CD4-positive, alpha-beta T cell treated with Interleukin-6 at 100 ng/mL for 8 hours (primary cell): ENCODE measurements at regions not wholly inside any gene's neighbourhood (a gene's known extent, or its start where the extent isn't known, plus 50 kb on each side); places are given as distances from the start of the nearest gene placed in this dataset.
"Not testable (repeated sequence)": the region's sequence is repeated elsewhere in the genome, so short reads cannot be mapped to it uniquely, and the experiment has no call there.

ENCODE experiments used
- DNase-seq: peaks from one replicate; pipeline ENCODE4 v3.0.0-alpha.2; 2020; ENCODE audit warnings: mixed read lengths, low spot score

GRCh38 chr3:82015241-82015640 lies 253.8 kb upstream of the GBE1 start:
- DNase-seq, result no peak

GRCh38 chr3:82012775-82013174 lies 251.3 kb upstream of the GBE1 start:
- DNase-seq, result no peak

GRCh38 chr3:82011336-82011735 lies 249.9 kb upstream of the GBE1 start:
- DNase-seq, result no peak

- no peak for DNase-seq
Observed at GRCh38 chr3:82005266-82005665, 243.8 kb upstream of the GBE1 start.

GRCh38 chr3:82004266-82004665 lies 242.8 kb upstream of the GBE1 start:
- no peak for DNase-seq

GRCh38 chr3:82002986-82003642 lies 241.7 kb upstream of the GBE1 start:
- no peak for DNase-seq

- DNase-seq, result no peak
Observed at GRCh38 chr3:82002491-82002890, 241.0 kb upstream of the GBE1 start.

GRCh38 chr3:82001276-82001923 lies 240.0 kb upstream of the GBE1 start:
- DNase-seq, result no peak

- no peak for DNase-seq
Observed at GRCh38 chr3:82000773-82001172, 239.3 kb upstream of the GBE1 start.

- DNase-seq, result no peak
Observed at GRCh38 chr3:82000350-82000749, 238.9 kb upstream of the GBE1 start.

- DNase-seq, result no peak
Observed at GRCh38 chr3:81998907-81999306, 237.5 kb upstream of the GBE1 start.

- DNase-seq, result no peak
Observed at GRCh38 chr3:81998139-81998755, 236.8 kb upstream of the GBE1 start.

- DNase-seq, result no peak
Observed at GRCh38 chr3:81997390-81997789, 235.9 kb upstream of the GBE1 start.

- no peak for DNase-seq
Observed at GRCh38 chr3:81995329-81995728, 233.9 kb upstream of the GBE1 start.

GRCh38 chr3:81989758-81990157 lies 228.3 kb upstream of the GBE1 start:
- DNase-seq, result no peak

GRCh38 chr3:81989274-81989673 lies 227.8 kb upstream of the GBE1 start:
- no peak for DNase-seq

- not testable (repeated sequence) for DNase-seq
Observed at GRCh38 chr3:81987412-81987811, 226.0 kb upstream of the GBE1 start.

GRCh38 chr3:81985996-81986723 lies 224.7 kb upstream of the GBE1 start:
- DNase-seq, result no peak

- DNase-seq, result no peak
Observed at GRCh38 chr3:81983382-81983781, 221.9 kb upstream of the GBE1 start.

- DNase-seq, result no peak
Observed at GRCh38 chr3:81980596-81981494, 219.4 kb upstream of the GBE1 start.

- DNase-seq, result no peak
Observed at GRCh38 chr3:81974751-81975150, 213.3 kb upstream of the GBE1 start.

GRCh38 chr3:81968658-81969057 lies 207.2 kb upstream of the GBE1 start:
- no peak for DNase-seq
